ENCODE measurements at regions not wholly inside any gene's neighbourhood (a gene's known extent, or its start where the extent isn't known, plus 50 kb on each side); places are given as distances from the start of the nearest gene placed in this dataset.

- TF ChIP-seq POLR2A (IDR thresholded peaks at IDR 0.05), result no peak
- TF ChIP-seq CTCF (IDR thresholded peaks at IDR 0.05), result no peak
- TF ChIP-seq EP300 (IDR thresholded peaks at IDR 0.05), result no peak
Measured at GRCh38 chr2:147100406-147101035, 744.3 kb upstream of the ACVR2A start.
